ENCODE measurements at regions not wholly inside any gene's neighbourhood (a gene's known extent, or its start where the extent isn't known, plus 50 kb on each side); places are given as distances from the start of the nearest gene placed in this dataset.
"Not testable (repeated sequence)": the region's sequence is repeated elsewhere in the genome, so short reads cannot be mapped to it uniquely, and the experiment has no call there.

- no peak for DNase-seq
Measured at GRCh38 chr5:167296661-167297060, 994.8 kb upstream of the WWC1 start.

DNA sequence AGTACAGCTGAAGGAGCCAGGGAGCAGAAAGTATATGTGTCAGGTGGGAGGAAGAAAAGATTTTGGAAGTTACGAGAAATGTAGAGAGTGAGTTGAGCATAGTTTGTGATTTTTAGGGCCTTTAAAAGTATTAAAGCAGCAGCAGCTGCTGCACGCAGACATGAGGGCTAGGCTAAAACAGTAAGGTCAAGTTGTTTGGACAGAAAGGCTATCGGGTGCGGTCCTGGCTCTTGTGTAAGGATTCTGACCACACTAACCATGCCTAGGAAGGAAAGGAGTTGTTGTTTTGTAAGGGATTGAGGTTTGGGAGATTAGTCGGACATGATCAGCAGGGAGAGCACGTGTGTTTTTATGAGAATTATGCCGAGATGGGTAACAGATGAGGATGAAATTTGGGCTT, 991.6 kb upstream of the WWC1 start:
- not testable (repeated sequence) for DNase-seq

DNA sequence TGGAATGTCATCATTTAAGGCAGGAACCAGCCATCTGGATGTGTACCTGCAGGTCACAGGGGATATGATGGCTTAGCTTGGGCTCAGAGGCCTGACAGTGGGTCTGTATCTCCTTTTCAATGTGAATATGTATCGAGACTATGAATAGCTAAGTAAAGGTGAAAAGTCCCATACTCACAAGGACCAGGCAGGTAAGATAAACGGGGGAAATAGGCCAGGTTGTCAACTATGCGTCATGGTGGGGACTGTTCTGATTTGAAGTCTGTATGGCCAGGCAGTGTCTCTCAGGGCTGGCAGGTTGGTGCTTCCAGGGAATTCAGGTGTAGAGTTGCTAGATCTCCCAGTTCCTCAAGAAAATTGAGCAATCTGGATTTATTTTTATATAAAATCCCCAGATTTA, 987.9 kb upstream of the WWC1 start:
- no peak for DNase-seq

DNA sequence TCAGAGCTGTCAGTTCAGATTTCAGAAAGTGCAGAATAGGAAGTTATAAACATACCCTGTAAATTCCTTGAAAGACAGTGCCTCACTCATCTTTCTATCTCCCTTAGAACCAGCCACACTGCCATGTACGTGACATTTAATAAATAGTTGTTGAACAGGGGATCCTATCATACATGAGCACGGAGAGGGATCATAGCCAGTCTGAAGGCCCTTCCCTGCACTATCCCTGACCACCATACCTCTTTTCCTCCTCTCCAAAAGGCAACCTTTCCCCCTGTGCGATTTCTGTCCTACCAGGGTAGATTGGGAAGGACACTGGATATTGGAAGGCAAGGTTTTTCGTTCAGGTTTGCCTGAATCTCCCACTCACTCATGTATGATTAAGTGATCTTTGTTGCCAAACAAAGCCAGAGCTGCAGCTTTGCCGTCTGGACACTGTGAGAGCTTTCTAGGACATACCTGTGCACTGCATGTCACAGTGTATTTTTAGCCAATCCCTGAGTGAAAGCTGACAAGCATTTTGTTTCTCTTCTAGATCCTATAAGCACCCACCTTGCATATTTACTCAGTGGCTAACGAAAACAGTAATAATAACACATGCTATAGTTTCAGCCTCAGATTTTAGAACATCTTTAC, 986.5 kb upstream of the WWC1 start:
- no peak for DNase-seq

DNA sequence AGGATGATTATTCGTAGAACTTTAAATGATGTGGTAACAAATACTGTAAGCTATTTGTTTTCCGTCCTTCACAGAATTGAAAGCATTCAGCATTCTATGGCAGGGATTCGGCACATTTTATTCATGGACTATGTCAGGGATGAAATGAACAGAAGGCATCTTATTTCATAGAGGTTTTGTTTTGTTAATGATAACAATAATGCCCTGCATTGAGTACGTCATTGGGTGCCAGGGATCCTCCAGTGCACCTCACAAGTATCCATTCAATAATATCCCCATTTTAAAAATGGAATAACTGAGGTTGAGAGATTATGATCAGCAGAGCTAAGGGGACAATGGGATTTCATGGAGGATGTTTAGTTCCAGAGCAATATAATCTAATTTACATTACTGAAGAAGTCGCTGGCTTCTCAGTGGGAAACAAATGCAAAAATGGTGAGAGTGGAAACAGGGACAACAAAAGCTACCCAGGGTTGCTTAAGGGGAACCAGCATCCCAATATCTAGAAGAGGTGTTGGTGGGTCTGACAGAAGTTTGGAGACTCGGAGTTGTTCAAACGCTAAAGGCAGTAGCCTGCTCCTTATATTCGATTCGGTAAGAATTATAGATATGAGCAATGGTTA, 985.7 kb upstream of the WWC1 start:
- no peak for DNase-seq

DNA sequence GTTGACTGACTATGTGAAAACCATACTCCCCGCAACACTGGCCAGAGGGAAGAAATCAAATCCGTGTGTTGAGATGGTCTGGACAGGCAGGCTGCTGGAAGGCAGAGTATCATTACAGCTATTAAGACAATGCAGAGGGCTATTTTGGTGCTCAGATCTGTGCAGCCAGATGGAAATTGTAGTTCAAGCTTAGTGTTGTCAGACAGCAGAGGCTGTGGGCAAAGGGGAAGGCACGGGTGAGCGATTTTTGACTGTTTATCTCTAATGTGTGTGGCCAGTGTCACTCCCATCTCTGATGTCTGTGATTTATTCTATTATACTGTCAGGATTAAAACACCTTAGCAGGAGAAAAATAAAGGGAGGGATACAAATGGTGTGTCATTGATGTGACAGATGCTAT, 984.4 kb upstream of the WWC1 start:
- no peak for DNase-seq

DNA sequence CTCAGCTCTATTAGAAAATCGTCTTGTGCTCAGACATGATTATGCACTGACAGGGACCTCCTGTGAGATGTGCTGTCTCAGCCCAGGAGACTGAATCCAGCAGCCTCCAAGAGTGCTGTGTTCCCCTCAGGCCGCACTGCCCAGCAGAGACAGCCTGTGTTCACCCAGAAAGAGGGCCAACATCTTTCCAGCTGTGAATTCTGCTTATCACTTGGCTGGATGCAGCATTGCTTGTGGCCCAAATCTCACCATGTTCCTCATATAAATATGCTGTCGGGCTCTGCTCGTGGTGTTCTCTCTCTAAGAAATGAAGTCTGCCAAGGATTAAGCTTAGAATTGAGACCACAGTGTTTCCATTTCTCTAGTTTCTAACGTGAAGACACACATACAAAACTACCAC, 983.0 kb upstream of the WWC1 start:
- no peak for DNase-seq

DNA sequence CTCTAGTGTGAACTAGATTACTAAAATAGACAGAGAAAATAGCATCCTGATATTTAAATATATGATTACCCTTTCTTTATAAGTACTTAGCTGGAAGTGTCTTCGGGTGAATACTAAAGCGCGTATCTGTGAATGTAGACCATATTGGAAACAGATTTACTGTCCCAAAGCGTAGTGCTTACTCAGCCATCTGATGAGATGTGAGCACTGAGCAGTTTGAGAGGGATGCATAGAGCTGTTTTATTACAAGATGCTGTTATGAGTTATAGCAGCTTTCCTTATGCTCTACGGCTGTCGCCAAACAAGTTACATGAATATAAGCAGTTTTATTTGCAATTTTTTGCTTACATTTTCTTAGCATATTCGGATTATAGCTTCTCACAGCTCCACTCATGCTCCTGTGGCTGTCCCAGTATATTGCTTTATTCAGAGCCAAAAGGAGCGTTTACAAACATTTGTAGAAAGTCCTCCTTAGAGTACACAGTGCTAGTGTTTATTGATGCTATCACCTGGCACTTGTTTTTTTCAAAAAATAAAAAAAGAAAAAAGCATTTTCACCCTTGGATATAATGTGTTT, 981.4 kb upstream of the WWC1 start:
- no peak for DNase-seq

DNA sequence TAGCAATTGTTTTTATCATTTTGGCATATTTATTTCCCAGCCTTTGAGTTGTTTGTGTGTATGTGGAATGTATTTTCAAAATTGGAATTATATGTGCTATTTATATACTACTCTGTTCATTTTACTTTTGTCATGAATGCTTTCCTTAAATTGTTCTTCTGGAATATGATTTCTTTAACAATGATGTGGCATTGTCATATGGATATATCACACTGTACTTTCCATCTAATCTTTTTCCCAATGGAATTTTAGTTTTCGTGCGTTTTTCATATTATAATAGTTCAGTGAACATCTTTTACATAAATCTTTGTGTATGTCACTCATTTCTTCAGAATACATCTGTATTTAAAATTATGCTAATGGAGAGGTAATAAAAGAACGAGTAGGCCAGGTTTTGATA, 980.1 kb upstream of the WWC1 start:
- DNase-seq: no peak

- no peak for DNase-seq
Measured at GRCh38 chr5:167312225-167312624, 979.2 kb upstream of the WWC1 start.

- DNase-seq: no peak
Measured at GRCh38 chr5:167315762-167316161, 975.7 kb upstream of the WWC1 start.

GRCh38 chr5:167317884-167318283, 973.6 kb upstream of the WWC1 start:
- no peak for DNase-seq

GRCh38 chr5:167319243-167319642, 972.2 kb upstream of the WWC1 start:
- no peak for DNase-seq

- DNase-seq: no peak
Measured at GRCh38 chr5:167320019-167320418, 971.4 kb upstream of the WWC1 start.

DNA sequence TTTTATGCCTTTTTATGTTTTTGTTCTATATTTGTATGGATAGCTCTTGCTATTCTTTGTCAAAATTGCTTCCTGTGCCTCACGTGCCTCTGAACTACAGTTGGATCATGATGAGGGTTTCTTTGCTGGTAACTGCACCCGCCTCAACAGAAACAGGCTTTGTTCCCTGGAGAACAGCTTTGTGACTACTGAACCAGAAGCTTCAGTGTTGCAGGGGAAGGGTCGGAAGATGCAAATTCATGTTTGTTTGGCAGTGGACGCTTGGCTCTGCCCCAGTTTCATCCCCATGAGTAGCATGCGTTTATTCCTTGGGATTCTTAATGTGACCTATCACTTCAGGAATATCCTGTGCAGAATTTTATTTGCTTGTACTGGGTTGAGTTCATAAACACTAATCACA, 959.1 kb upstream of the WWC1 start:
- DNase-seq: no peak

- DNase-seq: no peak
Measured at GRCh38 chr5:167336161-167336560, 955.3 kb upstream of the WWC1 start.

DNA sequence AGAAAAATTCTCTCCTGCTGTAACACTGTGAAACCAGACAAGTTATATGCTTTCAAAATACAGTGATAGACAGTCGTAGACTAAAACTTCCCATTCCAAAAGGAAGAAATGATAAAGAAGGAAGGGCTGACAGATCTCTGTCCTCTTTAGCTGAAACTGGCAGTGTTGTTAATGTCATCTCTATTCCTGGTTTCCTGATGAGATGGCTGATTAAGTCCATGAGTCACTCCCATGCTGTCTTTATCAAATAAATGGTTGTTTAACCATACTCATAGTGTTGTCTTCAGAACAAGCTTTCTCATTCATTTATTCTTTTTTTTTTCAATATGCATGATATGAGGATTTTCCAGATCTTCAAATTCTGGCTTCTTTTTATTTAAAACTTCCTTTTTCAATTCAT, 952.2 kb upstream of the WWC1 start:
- no peak for DNase-seq

- DNase-seq: no peak
Measured at GRCh38 chr5:167346461-167346860, 945.0 kb upstream of the WWC1 start.

GRCh38 chr5:167348251-167348926, 943.1 kb upstream of the WWC1 start:
- DNase-seq: no peak

DNA sequence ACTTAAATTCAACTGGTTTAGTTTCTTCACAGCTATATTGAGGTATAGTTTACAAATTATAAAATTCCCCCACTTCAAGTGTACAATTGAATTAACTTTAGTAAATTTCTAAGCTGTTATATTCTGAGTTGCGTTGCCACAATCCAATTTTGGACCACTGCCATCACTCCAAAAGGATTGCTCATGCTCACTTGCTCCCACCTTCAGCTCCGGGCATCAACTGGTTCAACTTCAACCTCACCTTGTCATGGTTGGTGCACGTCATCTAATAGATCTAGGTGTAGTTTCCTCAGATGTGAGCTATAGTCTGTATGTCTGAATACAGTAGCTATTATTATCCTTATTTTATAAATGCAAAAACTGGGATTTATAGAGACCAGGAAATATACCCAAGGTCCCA, 942.5 kb upstream of the WWC1 start:
- DNase-seq: no peak

DNA sequence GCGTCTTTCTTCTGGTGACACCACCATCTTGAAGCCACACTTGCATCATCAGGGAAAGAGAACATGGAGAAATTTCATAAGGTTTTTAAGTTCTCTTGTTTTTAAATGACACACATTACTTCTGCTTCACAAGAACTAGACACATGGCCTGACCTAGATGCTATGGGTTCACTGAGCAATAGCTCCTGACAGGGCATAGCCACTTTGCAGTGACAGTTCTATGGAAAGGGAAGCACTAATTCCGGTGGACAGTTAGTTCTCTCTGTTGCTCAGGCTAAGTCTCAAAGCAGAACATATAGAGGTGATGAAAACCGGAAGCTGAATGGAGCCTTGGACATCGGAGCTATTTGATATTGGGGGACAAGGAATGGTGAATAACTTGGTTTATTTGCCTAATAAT, 940.1 kb upstream of the WWC1 start:
- no peak for DNase-seq

GRCh38 chr5:167352801-167353200, 938.6 kb upstream of the WWC1 start:
- DNase-seq: no peak

GRCh38 chr5:167355346-167355745, 936.1 kb upstream of the WWC1 start:
- DNase-seq: no peak

DNA sequence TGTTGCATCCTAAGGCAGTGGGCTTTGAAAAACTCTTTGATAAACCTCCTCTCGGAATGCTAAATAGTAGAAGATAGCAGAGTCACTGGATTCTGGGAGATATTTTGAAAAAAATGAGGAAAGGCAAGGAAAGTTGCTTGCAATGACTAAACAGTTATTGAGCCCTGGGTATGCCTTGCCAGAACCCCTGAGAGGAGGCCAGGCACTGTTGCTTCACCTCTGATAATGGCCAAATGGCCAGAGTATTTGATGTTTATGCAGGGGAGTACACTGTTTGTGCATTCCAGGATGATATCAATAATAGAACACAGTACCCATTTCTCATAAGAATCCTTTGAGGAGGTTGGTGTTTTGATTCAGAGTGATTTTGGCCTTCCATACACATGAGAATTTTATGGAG, 935.1 kb upstream of the WWC1 start:
- DNase-seq: no peak
